Activated T-cell treated with anti-CD3 and anti-CD28 coated beads, Interleukin-2, amount 50 U/mL, for 48 hours (primary cell): ENCODE measurements at regions not wholly inside any gene's neighbourhood (a gene's known extent, or its start where the extent isn't known, plus 50 kb on each side); places are given as distances from the start of the nearest gene placed in this dataset.

Source experiments
- DNase-seq, 2 experiments: peaks; one replicate each; pipeline ENCODE4 v3.0.0-alpha.2; 2020

- DNase-seq: no peak
Observed at GRCh38 chr18:38367473-38367872, 801.9 kb upstream of the CELF4 start.

DNA sequence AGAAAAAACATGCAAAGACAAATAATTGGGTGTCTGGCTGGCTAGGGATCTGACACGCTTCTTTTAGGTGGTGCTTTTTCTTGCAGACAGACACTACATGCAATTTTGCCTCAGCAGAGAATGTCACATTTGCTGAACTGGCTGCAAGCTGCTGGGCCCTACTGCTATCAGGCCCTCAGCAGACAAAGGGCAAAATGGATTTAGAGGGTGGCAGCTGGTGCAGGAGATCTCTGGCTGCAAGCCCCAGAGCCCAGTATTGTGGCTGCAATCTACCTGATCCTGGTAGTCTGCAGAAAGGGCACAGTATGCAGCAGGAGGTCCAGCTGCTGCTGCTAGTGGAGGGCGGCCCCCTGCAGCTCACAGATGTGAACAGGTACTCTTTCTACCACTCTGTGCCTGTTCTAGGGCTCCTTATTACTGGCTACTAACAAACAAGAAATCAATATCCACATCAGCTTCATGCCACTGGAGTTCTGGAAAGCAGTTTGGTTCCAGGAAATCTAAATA lies 796.7 kb upstream of the CELF4 start:
- DNase-seq: no peak

GRCh38 chr18:38358805-38359657 lies 793.4 kb upstream of the CELF4 start:
- no peak for DNase-seq

DNA sequence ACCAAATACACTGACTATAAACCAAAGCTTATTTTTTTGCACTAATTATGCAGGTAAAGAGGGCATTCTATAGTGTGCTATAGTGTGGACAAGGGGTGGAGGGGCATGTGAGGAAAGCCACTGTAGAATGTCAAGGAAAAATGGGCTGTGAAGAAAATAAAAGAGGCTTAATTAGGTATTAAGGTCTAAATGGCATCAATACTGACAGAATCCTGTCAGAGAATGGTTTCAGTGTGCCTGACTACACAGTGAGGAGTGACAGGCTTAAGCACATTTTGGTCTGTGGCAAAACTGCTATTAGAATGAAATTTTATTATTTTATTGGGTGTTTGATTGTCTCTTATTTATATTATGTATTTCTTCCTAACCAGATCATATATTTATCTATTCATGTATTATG lies 787.6 kb upstream of the CELF4 start:
- DNase-seq: no peak

GRCh38 chr18:38350141-38350540 lies 784.5 kb upstream of the CELF4 start:
- no peak for DNase-seq

GRCh38 chr18:38330573-38330972 lies 765.0 kb upstream of the CELF4 start:
- DNase-seq: peak in 1 of 2 experiments; percentile 14

DNA sequence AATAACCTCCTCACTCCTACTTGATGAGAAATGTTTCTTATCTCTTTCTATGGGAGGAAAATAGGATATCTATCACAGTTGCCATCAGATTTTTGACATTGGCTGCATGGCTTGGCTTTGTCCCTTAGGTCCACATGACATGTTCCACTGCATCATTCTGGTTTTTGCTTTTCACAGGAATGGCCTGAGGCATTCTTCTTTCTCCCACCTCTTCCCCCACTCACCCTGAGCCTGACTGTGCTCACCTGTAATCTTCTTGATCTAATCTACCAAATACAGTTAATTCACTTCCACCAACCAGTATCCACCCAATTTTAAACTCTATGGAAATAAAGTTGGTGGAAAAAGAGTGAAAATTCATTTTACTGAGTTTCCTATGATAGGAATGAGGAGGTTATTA lies 763.5 kb upstream of the CELF4 start:
- no peak for DNase-seq

DNA sequence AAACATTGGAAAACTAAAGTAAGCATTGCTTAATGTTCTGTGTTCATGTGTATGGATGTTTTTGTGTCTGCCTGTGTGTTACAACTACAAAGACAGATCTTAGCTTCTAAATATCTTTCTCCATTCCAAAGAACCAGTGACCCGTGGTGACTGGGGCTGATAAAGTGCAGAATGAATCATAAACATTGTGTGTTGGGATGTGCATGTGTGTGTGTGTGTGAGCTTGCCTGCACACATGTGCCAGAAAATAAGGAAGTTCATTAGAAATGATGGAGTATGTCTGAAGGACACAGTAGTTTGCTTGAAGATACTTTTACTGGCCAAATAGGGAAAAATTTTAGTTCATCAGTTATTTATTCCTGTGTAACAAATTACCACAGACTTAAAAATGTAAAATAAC lies 756.6 kb upstream of the CELF4 start:
- DNase-seq: no peak

DNA sequence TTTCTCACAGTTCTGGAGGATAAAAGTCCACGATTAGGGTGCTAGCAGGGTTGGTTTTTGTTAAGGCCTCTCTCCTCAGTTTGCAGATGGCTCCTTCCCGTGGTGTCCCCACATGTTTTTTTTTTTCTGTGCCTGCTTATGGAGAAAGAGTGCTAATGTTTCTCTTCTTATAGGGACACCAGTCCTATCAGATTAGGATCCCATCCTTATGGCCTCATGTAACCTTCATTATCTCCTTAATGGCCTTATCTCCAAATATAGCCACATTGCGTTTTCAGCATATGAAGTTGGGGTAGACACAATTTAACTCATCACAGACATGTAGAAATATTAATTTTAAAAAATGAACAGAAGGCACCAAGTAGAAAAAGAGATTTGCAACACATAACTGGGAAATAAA lies 755.7 kb upstream of the CELF4 start:
- no peak for DNase-seq

DNA sequence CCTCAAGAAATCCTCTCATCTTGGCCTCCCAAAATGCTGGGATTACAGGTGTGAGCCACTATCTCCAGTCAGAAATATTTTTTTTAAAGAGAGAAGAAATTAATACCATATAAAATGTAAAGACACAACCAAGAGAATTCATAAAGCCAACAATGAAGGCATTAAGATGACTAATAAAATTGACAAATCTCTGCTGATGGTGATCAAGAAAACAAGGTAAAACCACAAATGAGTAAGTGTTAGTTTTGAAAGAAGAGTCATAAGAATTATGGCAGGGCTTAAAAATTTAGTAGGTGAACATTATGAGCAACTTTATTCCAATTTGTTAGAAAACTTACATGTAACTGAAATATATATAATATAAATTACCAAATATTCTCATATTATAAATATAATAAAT lies 752.8 kb upstream of the CELF4 start:
- no peak for DNase-seq

- DNase-seq: no peak
Observed at GRCh38 chr18:38313831-38314230, 748.2 kb upstream of the CELF4 start.

GRCh38 chr18:38312532-38312931 lies 746.9 kb upstream of the CELF4 start:
- no peak for DNase-seq

GRCh38 chr18:38310936-38311335 lies 745.3 kb upstream of the CELF4 start:
- DNase-seq: no peak

- DNase-seq: no peak
Observed at GRCh38 chr18:38307914-38308313, 742.3 kb upstream of the CELF4 start.

GRCh38 chr18:38305961-38306360 lies 740.4 kb upstream of the CELF4 start:
- DNase-seq: no peak

DNA sequence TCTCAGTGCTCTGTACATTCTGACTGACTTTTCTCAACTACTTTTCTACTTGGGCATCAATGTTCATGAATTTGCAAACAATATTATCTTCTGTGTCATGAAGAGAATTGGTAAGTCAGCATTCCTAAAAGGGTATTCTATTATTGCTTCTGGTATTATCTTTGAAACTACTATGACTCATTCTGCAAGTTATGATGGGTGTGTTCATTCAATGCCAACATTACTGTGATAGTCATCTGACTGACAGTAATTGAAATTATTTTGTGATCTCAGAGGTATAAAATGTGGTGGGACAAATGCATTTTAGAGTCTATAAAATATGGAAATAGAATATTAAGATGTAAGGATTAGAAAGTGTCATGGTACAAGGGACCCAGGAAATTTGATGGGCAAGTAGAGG lies 736.0 kb upstream of the CELF4 start:
- DNase-seq: no peak

- no peak for DNase-seq
Observed at GRCh38 chr18:38297910-38298309, 732.3 kb upstream of the CELF4 start.

GRCh38 chr18:38290229-38290628 lies 724.6 kb upstream of the CELF4 start:
- no peak for DNase-seq

- no peak for DNase-seq
Observed at GRCh38 chr18:38284972-38285371, 719.4 kb upstream of the CELF4 start.

GRCh38 chr18:38263066-38263465 lies 697.5 kb upstream of the CELF4 start:
- no peak for DNase-seq

DNA sequence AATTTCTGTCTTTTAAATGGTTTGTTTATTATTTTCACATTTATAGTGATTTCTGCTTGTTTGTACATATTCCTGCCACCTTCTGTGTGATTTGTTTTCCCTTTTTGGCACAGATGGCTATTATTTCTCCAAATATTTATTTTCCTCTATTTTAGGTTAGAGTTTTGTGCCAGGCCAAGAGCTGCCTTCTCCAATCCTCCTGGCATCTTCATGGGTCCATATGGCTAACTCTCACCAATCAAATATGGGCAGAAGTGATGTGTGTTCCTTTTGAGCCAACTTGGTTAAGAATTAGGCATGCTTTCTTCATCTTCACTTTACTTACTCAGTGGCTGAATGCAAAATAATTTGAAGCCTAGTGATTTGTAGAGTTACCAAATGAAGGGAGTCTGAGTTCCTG lies 697.1 kb upstream of the CELF4 start:
- DNase-seq: no peak

GRCh38 chr18:38257661-38258060 lies 692.1 kb upstream of the CELF4 start:
- DNase-seq: no peak

- DNase-seq: no peak
Observed at GRCh38 chr18:38256366-38256765, 690.8 kb upstream of the CELF4 start.

DNA sequence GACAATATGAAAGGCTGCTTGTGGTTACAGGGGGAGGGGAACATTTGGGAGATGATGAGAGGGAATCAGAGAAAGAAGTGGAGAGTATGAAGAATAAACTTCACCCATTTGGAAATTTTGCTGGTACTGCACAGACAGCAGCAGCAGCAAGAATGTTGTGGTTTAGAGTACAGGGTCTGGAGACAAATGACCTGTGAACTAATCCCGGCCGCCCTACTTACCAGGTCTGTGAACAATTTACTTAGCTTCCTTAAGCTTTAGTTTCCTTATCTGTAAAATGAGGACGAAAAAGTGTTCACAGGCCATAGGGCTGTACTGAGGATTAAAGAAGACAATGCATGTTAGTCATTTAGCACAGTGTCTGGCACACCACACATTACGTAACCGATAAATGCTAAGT lies 685.4 kb upstream of the CELF4 start:
- no peak for DNase-seq

DNA sequence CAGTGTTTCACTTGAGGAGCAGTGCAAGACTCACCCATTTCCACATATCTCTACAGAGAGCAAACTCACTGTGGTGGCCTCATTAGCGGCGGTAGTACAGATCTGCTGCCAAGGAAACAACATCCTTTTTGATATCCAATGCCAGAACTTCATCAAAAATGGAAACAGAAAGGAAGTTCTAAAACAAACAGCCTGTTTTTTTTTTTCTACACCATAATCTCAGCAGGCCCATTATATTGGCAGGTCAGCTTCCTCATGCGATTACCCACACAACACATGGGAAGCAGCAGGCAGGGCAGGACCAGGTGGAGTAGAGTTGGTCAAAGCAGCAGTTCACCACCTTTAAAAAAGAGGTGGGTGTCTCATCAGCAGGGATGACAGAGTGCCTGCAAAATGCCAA lies 678.9 kb upstream of the CELF4 start:
- no peak for DNase-seq
